Gastrocnemius medialis (tissue), 4 donors: ENCODE measurements at regions not wholly inside any gene's neighbourhood (a gene's known extent, or its start where the extent isn't known, plus 50 kb on each side); places are given as distances from the start of the nearest gene placed in this dataset.

Experiments
- ATAC-seq, 2 donors: fragments of 150-250 bp; one replicate each; pipeline ENCODE4 v1.9.1; 2016
- DNase-seq, 2 donors: peaks; one replicate each; pipeline ENCODE4 v3.0.0-alpha.2; 2019
- H3K27ac ChIP-seq, 4 donors: fragments of 200-600 bp; sonication (generic); 1 replicate in 1 of 4; 2 replicates in 3 of 4; pipeline ENCODE4 v1.5.1; 2016 to 2018; ENCODE audit warnings: mild to moderate bottlenecking in 2 of 4, moderate library complexity in 1 of 4
- H3K27me3 ChIP-seq, 3 donors: fragments of 200-600 bp; sonication (generic) in 2 of 3; 1 replicate in 1 of 3; 2 replicates in 2 of 3; pipeline versions ENCODE4 v1.5.1 to v1.6.0; 2016 to 2019; ENCODE audit warnings: mild to moderate bottlenecking in 1 of 3, moderate library complexity in 1 of 3
- H3K36me3 ChIP-seq, 2 donors: fragments of 200-600 bp; sonication (generic) in 1 of 2; one replicate each; pipeline ENCODE4 v1.5.1; 2017 to 2018
- H3K4me1 ChIP-seq, 2 donors: fragments of 200-600 bp; sonication (generic) in 1 of 2; one replicate each; pipeline ENCODE4 v1.5.1; 2016 to 2017; ENCODE audit warnings: mild to moderate bottlenecking in 2 of 2
- H3K4me3 ChIP-seq, 4 donors: fragments of 200-600 bp; sonication (generic) in 3 of 4; 1 replicate in 1 of 4; 2 replicates in 3 of 4; pipeline ENCODE4 v1.5.1; 2016 to 2019; ENCODE audit warnings: mild to moderate bottlenecking in 2 of 4
- H3K9me3 ChIP-seq, 3 donors: fragments of 200-600 bp; sonication (generic) in 2 of 3; 1 replicate in 1 of 3; 2 replicates in 2 of 3; pipeline ENCODE4 v1.5.1; 2016 to 2019
- POLR2A ChIP-seq, 2 donors: fragments of 450-650 bp; IDR thresholded peaks; one replicate each; pipeline ENCODE4 v1.6.1; 2017; ENCODE audit warnings: antibody characterized with exemption in 2 of 2, mild to moderate bottlenecking in 2 of 2, moderate library complexity in 2 of 2
- in situ Hi-C, 4 donors: fragments of 200-750 bp; cut with MboI; loops; one replicate each; pipeline versions ENCODE4 v1.15.0 to v1.8.0; 2017; ENCODE audit warnings: low sequenced_read_pairs in 4 of 4
- intact Hi-C: fragments of 100-400 bp; cut with DNase I; formaldehyde crosslinking; loops from one replicate; pipeline ENCODE4 v1.15.1; 2023; ENCODE audit warnings: low total_unique reads
- TF ChIP-seq, protein P1 (sequence below), 5 experiments: fragments of 450-650 bp in 3 of 5; fragments of 200-600 bp in 2 of 5; sonication (generic) in 2 of 5; IDR thresholded peaks in 4 of 5; conservative IDR thresholded peaks in 1 of 5; 1 replicate in 4 of 5; 2 replicates in 1 of 5; pipeline ENCODE4 v1.5.1; 2016 to 2019; ENCODE audit warnings: antibody characterized with exemption in 5 of 5, mild to moderate bottlenecking in 3 of 5, moderate library complexity in 3 of 5

- Histone ChIP-seq H3K4me3 (no peak overlapping the region), H3K4me1 (no peaks in the 10 kb centered on the region), H3K9me3 (no peaks in the 10 kb centered on the region), H3K36me3 (no peaks in the 10 kb centered on the region), H3K27ac (no peak overlapping the region), H3K27me3 (no peaks in the 10 kb centered on the region)
- no peak for DNase-seq
- ATAC-seq: no peak
- intact Hi-C loops (no loop called here), in situ Hi-C loops (no loop called here)
- TF ChIP-seq, protein P1, sequence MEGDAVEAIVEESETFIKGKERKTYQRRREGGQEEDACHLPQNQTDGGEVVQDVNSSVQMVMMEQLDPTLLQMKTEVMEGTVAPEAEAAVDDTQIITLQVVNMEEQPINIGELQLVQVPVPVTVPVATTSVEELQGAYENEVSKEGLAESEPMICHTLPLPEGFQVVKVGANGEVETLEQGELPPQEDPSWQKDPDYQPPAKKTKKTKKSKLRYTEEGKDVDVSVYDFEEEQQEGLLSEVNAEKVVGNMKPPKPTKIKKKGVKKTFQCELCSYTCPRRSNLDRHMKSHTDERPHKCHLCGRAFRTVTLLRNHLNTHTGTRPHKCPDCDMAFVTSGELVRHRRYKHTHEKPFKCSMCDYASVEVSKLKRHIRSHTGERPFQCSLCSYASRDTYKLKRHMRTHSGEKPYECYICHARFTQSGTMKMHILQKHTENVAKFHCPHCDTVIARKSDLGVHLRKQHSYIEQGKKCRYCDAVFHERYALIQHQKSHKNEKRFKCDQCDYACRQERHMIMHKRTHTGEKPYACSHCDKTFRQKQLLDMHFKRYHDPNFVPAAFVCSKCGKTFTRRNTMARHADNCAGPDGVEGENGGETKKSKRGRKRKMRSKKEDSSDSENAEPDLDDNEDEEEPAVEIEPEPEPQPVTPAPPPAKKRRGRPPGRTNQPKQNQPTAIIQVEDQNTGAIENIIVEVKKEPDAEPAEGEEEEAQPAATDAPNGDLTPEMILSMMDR (IDR thresholded peaks at IDR 0.05 in 4 of 5, conservative IDR thresholded peaks at IDR 0.05 in 1 of 5): no peak
- no peak for TF ChIP-seq POLR2A (IDR thresholded peaks at IDR 0.05)
Observed at GRCh38 chr13:34277936-34278335, 460.0 kb downstream of the RFC3 start.

GRCh38 chr13:34278780-34279179 lies 460.8 kb downstream of the RFC3 start:
- intact Hi-C loops (no loop called here), in situ Hi-C loops (no loop called here)
- Histone ChIP-seq H3K9me3 (no peaks in the 10 kb centered on the region), H3K4me1 (no peaks in the 10 kb centered on the region), H3K4me3 (no peak overlapping the region), H3K27me3 (no peaks in the 10 kb centered on the region), H3K27ac (no peak overlapping the region), H3K36me3 (no peaks in the 10 kb centered on the region)
- no peak for DNase-seq
- no peak for TF ChIP-seq POLR2A (IDR thresholded peaks at IDR 0.05)
- TF ChIP-seq, protein P1 (IDR thresholded peaks at IDR 0.05 in 4 of 5, conservative IDR thresholded peaks at IDR 0.05 in 1 of 5): no peak
- ATAC-seq: no peak

DNA sequence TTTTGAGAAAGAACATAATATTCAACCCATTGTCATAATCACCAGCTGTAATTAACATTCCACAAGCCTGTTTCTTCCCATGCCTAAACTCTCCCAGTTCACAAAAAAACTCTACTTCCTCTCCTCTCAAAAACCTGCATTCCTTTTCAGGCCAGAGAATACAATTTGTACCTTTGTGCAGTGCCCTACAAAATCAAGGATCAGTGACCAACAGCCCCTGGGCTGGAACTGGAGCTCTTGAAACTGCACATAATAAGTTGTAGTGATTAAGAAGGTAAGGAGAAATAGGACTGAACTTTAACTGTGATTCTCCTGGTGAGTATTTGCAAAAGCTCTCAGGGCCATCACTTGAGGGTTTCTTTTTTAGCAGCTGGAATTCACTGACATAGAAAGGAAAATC lies 472.7 kb downstream of the RFC3 start:
- no peak overlapping the region for H3K27ac ChIP-seq
- DNase-seq (no peak), ATAC-seq (no peak)
- in situ Hi-C loops (no loop called here), intact Hi-C loops (no loop called here)
- no peaks in the 10 kb centered on the region for H3K9me3 ChIP-seq
- no peak overlapping the region for H3K4me3 ChIP-seq
- no peaks in the 10 kb centered on the region for H3K27me3 ChIP-seq
- TF ChIP-seq, protein P1 (IDR thresholded peaks at IDR 0.05 in 4 of 5, conservative IDR thresholded peaks at IDR 0.05 in 1 of 5): no peak
- no peak for TF ChIP-seq POLR2A (IDR thresholded peaks at IDR 0.05)
- H3K36me3 ChIP-seq: no peaks in the 10 kb centered on the region
- no peaks in the 10 kb centered on the region for H3K4me1 ChIP-seq

GRCh38 chr13:34294483-34295129 lies 476.7 kb downstream of the RFC3 start:
- DNase-seq: no peak
- in situ Hi-C loops: no loop called here
- no peak overlapping the region for H3K4me3 ChIP-seq

More at GRCh38 chr13:34294483-34295129, 476.7 kb downstream of the RFC3 start:
- intact Hi-C loops: no loop called here
- H3K9me3 ChIP-seq: no peaks in the 10 kb centered on the region
- H3K4me1 ChIP-seq: no peaks in the 10 kb centered on the region
- H3K27ac ChIP-seq: no peak overlapping the region
- H3K27me3 ChIP-seq: no peaks in the 10 kb centered on the region
- no peak for TF ChIP-seq POLR2A (IDR thresholded peaks at IDR 0.05)
- TF ChIP-seq, protein P1 (IDR thresholded peaks at IDR 0.05 in 4 of 5, conservative IDR thresholded peaks at IDR 0.05 in 1 of 5): no peak
- no peaks in the 10 kb centered on the region for H3K36me3 ChIP-seq
- no peak for ATAC-seq
